WERI-Rb-1 (cell line): ENCODE measurements at regions not wholly inside any gene's neighbourhood (a gene's known extent, or its start where the extent isn't known, plus 50 kb on each side); places are given as distances from the start of the nearest gene placed in this dataset.

ENCODE experiments used
- DNase-seq: peaks from one replicate; pipeline ENCODE4 v3.0.0-alpha.2; 2020
- H3K27ac ChIP-seq: fragments of 250-450 bp; sonication (Bioruptor Pico); 2 replicates; pipeline ENCODE4 v1.5.1; 2020; ENCODE audit warnings: mild to moderate bottlenecking, moderate library complexity
- H3K27me3 ChIP-seq: fragments of 250-450 bp; sonication (Bioruptor Pico); 2 replicates; pipeline ENCODE4 v1.5.1; 2021; ENCODE audit warnings: mild to moderate bottlenecking, low read depth, moderate library complexity; ENCODE audit not compliant: insufficient read depth, severe bottlenecking
- H3K36me3 ChIP-seq: fragments of 250-450 bp; sonication (Bioruptor Pico); 2 replicates; pipeline ENCODE4 v1.5.1; 2020; ENCODE audit warnings: mild to moderate bottlenecking, moderate library complexity
- H3K4me3 ChIP-seq: 2 replicates; pipeline ENCODE4 v1.5.1; 2011; ENCODE audit warnings: low read depth, mild to moderate bottlenecking, control low read depth, low read length
- H3K9me3 ChIP-seq: fragments of 250-450 bp; sonication (Bioruptor Pico); 2 replicates; pipeline ENCODE4 v1.5.1; 2021; ENCODE audit warnings: mild to moderate bottlenecking, moderate library complexity; ENCODE audit not compliant: severe bottlenecking
- CTCF ChIP-seq: IDR thresholded peaks from 2 replicates; pipeline ENCODE4 v1.5.1; 2011; ENCODE audit warnings: low read depth, mild to moderate bottlenecking, control low read depth, inconsistent platforms, low read length

- Histone ChIP-seq H3K36me3 (no peaks in the 10 kb centered on the region), H3K4me3 (no peak overlapping the region), H3K27me3 (no peaks in the 10 kb centered on the region), H3K9me3 (no peaks in the 10 kb centered on the region), H3K27ac (no peak overlapping the region)
- no peak for DNase-seq
- TF ChIP-seq CTCF: no peak
These were observed 269.7 kb upstream of the SORCS1 start for GRCh38 chr10:107434201-107434600.

GRCh38 chr10:107433605-107434004 is 269.1 kb upstream of the SORCS1 start:
- TF ChIP-seq CTCF: no peak
- Histone ChIP-seq H3K4me3 (no peak overlapping the region), H3K36me3 (no peaks in the 10 kb centered on the region), H3K9me3 (no peaks in the 10 kb centered on the region), H3K27me3 (no peaks in the 10 kb centered on the region), H3K27ac (no peak overlapping the region)
- no peak for DNase-seq

- no peak overlapping the region for H3K27ac ChIP-seq
- no peak for TF ChIP-seq CTCF
- no peaks in the 10 kb centered on the region for H3K36me3 ChIP-seq
- no peak overlapping the region for H3K4me3 ChIP-seq
- no peaks in the 10 kb centered on the region for H3K27me3 ChIP-seq
- no peak for DNase-seq
- H3K9me3 ChIP-seq: no peaks in the 10 kb centered on the region
These were observed 265.9 kb upstream of the SORCS1 start for GRCh38 chr10:107430446-107430845.

- TF ChIP-seq CTCF: no peak
- Histone ChIP-seq H3K36me3 (no peaks in the 10 kb centered on the region), H3K27me3 (no peaks in the 10 kb centered on the region), H3K4me3 (no peak overlapping the region), H3K27ac (no peak overlapping the region), H3K9me3 (no peaks in the 10 kb centered on the region)
- DNase-seq: no peak
These were observed 262.5 kb upstream of the SORCS1 start for GRCh38 chr10:107427016-107427415.

- TF ChIP-seq CTCF: no peak
- Histone ChIP-seq H3K27me3 (no peaks in the 10 kb centered on the region), H3K27ac (no peak overlapping the region), H3K9me3 (no peaks in the 10 kb centered on the region), H3K4me3 (no peak overlapping the region), H3K36me3 (no peaks in the 10 kb centered on the region)
- no peak for DNase-seq
These were observed 261.5 kb upstream of the SORCS1 start for GRCh38 chr10:107425931-107426553.

GRCh38 chr10:107424628-107425027 is 260.1 kb upstream of the SORCS1 start:
- H3K36me3 ChIP-seq: no peaks in the 10 kb centered on the region
- no peaks in the 10 kb centered on the region for H3K9me3 ChIP-seq
- no peak overlapping the region for H3K4me3 ChIP-seq
- no peaks in the 10 kb centered on the region for H3K27me3 ChIP-seq
- TF ChIP-seq CTCF: no peak
- no peak for DNase-seq
- H3K27ac ChIP-seq: no peak overlapping the region
